ENCODE measurements at regions not wholly inside any gene's neighbourhood (a gene's known extent, or its start where the extent isn't known, plus 50 kb on each side); places are given as distances from the start of the nearest gene placed in this dataset.
A peak's percentile ranks its signal among the peaks of the same experiment; 100 is the strongest.

GRCh38 chr7:27299861-27300260 lies 57.3 kb downstream of the EVX1 start:
- DNase-seq (ENCODE audit: low read depth in 1 of 2, low spot score in 1 of 2), result no peak
- in situ Hi-C loops (cut with HindIII; ENCODE audit: low pct_unique_long_range_greater_than_20kb, low sequenced_read_pairs), result no loop called here
- no peak for TF ChIP-seq JUND (IDR thresholded peaks at IDR 0.05; ENCODE audit: low read depth)

- DNase-seq (ENCODE audit: low read depth in 1 of 2, low spot score in 1 of 2), result no peak
- no peak for TF ChIP-seq JUND (IDR thresholded peaks at IDR 0.05; ENCODE audit: low read depth)
- in situ Hi-C loops (cut with HindIII; ENCODE audit: low pct_unique_long_range_greater_than_20kb, low sequenced_read_pairs), result no loop called here
These were observed 57.8 kb downstream of the EVX1 start for GRCh38 chr7:27300421-27300820.

- in situ Hi-C loops (cut with HindIII; ENCODE audit: low pct_unique_long_range_greater_than_20kb, low sequenced_read_pairs), result no loop called here
- DNase-seq (ENCODE audit: low read depth in 1 of 2, low spot score in 1 of 2), result no peak
- TF ChIP-seq JUND (IDR thresholded peaks at IDR 0.05; ENCODE audit: low read depth), result no peak
These were observed 60.0 kb downstream of the EVX1 start for GRCh38 chr7:27302590-27302989.

- in situ Hi-C loops (cut with HindIII; ENCODE audit: low pct_unique_long_range_greater_than_20kb, low sequenced_read_pairs), result no loop called here
- peak in 1 of 2 experiments; percentile 22 for DNase-seq (ENCODE audit: low read depth in 1 of 2, low spot score in 1 of 2)
- no peak for TF ChIP-seq JUND (IDR thresholded peaks at IDR 0.05; ENCODE audit: low read depth)
These were observed 60.4 kb downstream of the EVX1 start for GRCh38 chr7:27303026-27303425.

- DNase-seq (ENCODE audit: low read depth in 1 of 2, low spot score in 1 of 2), result no peak
- in situ Hi-C loops (cut with HindIII; ENCODE audit: low pct_unique_long_range_greater_than_20kb, low sequenced_read_pairs), result no loop called here
These were observed 63.3 kb downstream of the EVX1 start for GRCh38 chr7:27305854-27306253.

GRCh38 chr7:27312820-27313219 lies 70.2 kb downstream of the EVX1 start:
- no peak for TF ChIP-seq JUND (IDR thresholded peaks at IDR 0.05; ENCODE audit: low read depth)
- in situ Hi-C loops (cut with HindIII; ENCODE audit: low pct_unique_long_range_greater_than_20kb, low sequenced_read_pairs), result no loop called here
- no peak for DNase-seq (ENCODE audit: low read depth in 1 of 2, low spot score in 1 of 2)

More at GRCh38 chr7:27305854-27306253, 63.3 kb downstream of the EVX1 start:
- TF ChIP-seq JUND (IDR thresholded peaks at IDR 0.05; ENCODE audit: low read depth), result no peak

- peak; percentile 24 to 88 for DNase-seq (ENCODE audit: low read depth in 1 of 2, low spot score in 1 of 2)
- no peak for TF ChIP-seq JUND (IDR thresholded peaks at IDR 0.05; ENCODE audit: low read depth)
- in situ Hi-C loops (cut with HindIII; ENCODE audit: low pct_unique_long_range_greater_than_20kb, low sequenced_read_pairs), result no loop called here
These were observed 71.5 kb downstream of the EVX1 start for GRCh38 chr7:27314111-27314510.

GRCh38 chr7:27315066-27315465 lies 72.5 kb downstream of the EVX1 start:
- no peak for TF ChIP-seq JUND (IDR thresholded peaks at IDR 0.05; ENCODE audit: low read depth)
- DNase-seq (ENCODE audit: low read depth in 1 of 2, low spot score in 1 of 2), result no peak
- in situ Hi-C loops (cut with HindIII; ENCODE audit: low pct_unique_long_range_greater_than_20kb, low sequenced_read_pairs), result no loop called here

GRCh38 chr7:27316311-27316710 lies 73.7 kb downstream of the EVX1 start:
- no peak for DNase-seq (ENCODE audit: low read depth in 1 of 2, low spot score in 1 of 2)
- in situ Hi-C loops (cut with HindIII; ENCODE audit: low pct_unique_long_range_greater_than_20kb, low sequenced_read_pairs), result no loop called here
- TF ChIP-seq JUND (IDR thresholded peaks at IDR 0.05; ENCODE audit: low read depth), result no peak

- no peak for TF ChIP-seq JUND (IDR thresholded peaks at IDR 0.05; ENCODE audit: low read depth)
- in situ Hi-C loops (cut with HindIII; ENCODE audit: low pct_unique_long_range_greater_than_20kb, low sequenced_read_pairs), result no loop called here
- no peak for DNase-seq (ENCODE audit: low read depth in 1 of 2, low spot score in 1 of 2)
These were observed 81.6 kb downstream of the EVX1 start for GRCh38 chr7:27324246-27324645.

- peak; percentile 27 to 40 for DNase-seq (ENCODE audit: low read depth in 1 of 2, low spot score in 1 of 2)
- in situ Hi-C loops (cut with HindIII; ENCODE audit: low pct_unique_long_range_greater_than_20kb, low sequenced_read_pairs), result no loop called here
- TF ChIP-seq JUND (IDR thresholded peaks at IDR 0.05; ENCODE audit: low read depth), result no peak
These were observed 87.3 kb downstream of the EVX1 start for GRCh38 chr7:27329909-27330308.

GRCh38 chr7:27339478-27339877 lies 96.9 kb downstream of the EVX1 start:
- in situ Hi-C loops (cut with HindIII; ENCODE audit: low pct_unique_long_range_greater_than_20kb, low sequenced_read_pairs), result no loop called here
- TF ChIP-seq JUND (IDR thresholded peaks at IDR 0.05; ENCODE audit: low read depth), result no peak
- DNase-seq (ENCODE audit: low read depth in 1 of 2, low spot score in 1 of 2), result no peak

GRCh38 chr7:27344471-27344870 lies 101.9 kb downstream of the EVX1 start:
- no peak for TF ChIP-seq JUND (IDR thresholded peaks at IDR 0.05; ENCODE audit: low read depth)
- no peak for DNase-seq (ENCODE audit: low read depth in 1 of 2, low spot score in 1 of 2)
- in situ Hi-C loops (cut with HindIII; ENCODE audit: low pct_unique_long_range_greater_than_20kb, low sequenced_read_pairs), result no loop called here

GRCh38 chr7:27345164-27345887 lies 102.7 kb downstream of the EVX1 start:
- in situ Hi-C loops (cut with HindIII; ENCODE audit: low pct_unique_long_range_greater_than_20kb, low sequenced_read_pairs), result no loop called here
- no peak for TF ChIP-seq JUND (IDR thresholded peaks at IDR 0.05; ENCODE audit: low read depth)

More at GRCh38 chr7:27345164-27345887, 102.7 kb downstream of the EVX1 start:
- DNase-seq (ENCODE audit: low read depth in 1 of 2, low spot score in 1 of 2), result no peak

All from T47D (cell line).